ENCODE measurements at regions not wholly inside any gene's neighbourhood (a gene's known extent, or its start where the extent isn't known, plus 50 kb on each side); places are given as distances from the start of the nearest gene placed in this dataset.

- Mint-ChIP-seq H3K27me3 (no peaks in the 10 kb centered on the region), H3K9me3 (no peaks in the 10 kb centered on the region), H3K4me1 (no peaks in the 10 kb centered on the region), H3K4me3 (no peak overlapping the region), H3K36me3 (ENCODE audit: insufficient read depth) (no peaks in the 10 kb centered on the region), H3K27ac (ENCODE audit: low read depth) (no peak overlapping the region)
- DNase-seq (ENCODE audit: low spot score in 2 of 2) (no peak), ATAC-seq (replicated peaks; ENCODE audit: extremely low read depth, poor library complexity, severe bottlenecking) (no peak)
Observed at GRCh38 chr12:124726596-124727263, 136.9 kb downstream of the SCARB1 start.

- no peaks in the 10 kb centered on the region for H3K27me3 Mint-ChIP-seq
- no peaks in the 10 kb centered on the region for H3K36me3 Mint-ChIP-seq (ENCODE audit: insufficient read depth)
- DNase-seq (ENCODE audit: low spot score in 2 of 2) (no peak), ATAC-seq (replicated peaks; ENCODE audit: extremely low read depth, poor library complexity, severe bottlenecking) (no peak)
- H3K4me3 Mint-ChIP-seq = no peak overlapping the region
- peaks cover 5% of the 10 kb centered on the region for H3K4me1 Mint-ChIP-seq
- H3K27ac Mint-ChIP-seq (ENCODE audit: low read depth) = no peak overlapping the region
- no peaks in the 10 kb centered on the region for H3K9me3 Mint-ChIP-seq
Observed at GRCh38 chr12:124725597-124726237, 137.9 kb downstream of the SCARB1 start.

DNA sequence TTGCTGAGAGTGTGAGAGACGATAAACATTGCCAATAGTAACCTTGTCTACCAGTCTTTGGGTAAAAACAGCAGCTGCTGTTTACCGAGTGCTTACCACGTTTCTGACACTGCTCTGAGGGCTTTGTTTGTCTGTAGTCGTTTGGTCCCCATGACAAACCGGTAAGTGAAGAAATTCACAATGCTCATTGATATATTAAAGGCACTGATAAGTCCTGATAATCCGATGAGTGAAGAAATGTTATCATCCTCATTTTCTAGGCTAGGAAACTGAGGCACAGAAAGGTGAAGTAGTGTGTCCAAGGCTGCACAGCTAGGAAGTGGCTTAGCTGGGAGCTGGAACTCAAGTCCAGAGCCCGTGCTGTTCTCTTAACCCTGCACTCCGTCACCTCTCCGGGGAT is 138.6 kb downstream of the SCARB1 start:
- H3K4me3 Mint-ChIP-seq = no peak overlapping the region
- no peak for DNase-seq (ENCODE audit: low spot score in 2 of 2)
- H3K27me3 Mint-ChIP-seq = no peaks in the 10 kb centered on the region
- H3K27ac Mint-ChIP-seq (ENCODE audit: low read depth) = no peak overlapping the region
- H3K9me3 Mint-ChIP-seq = no peaks in the 10 kb centered on the region
- H3K4me1 Mint-ChIP-seq = peaks cover 8% of the 10 kb centered on the region
- ATAC-seq (replicated peaks; ENCODE audit: extremely low read depth, poor library complexity, severe bottlenecking) = no peak
- H3K36me3 Mint-ChIP-seq (ENCODE audit: insufficient read depth) = no peaks in the 10 kb centered on the region

GRCh38 chr12:124722878-124723277 is 140.8 kb downstream of the SCARB1 start:
- ATAC-seq (replicated peaks; ENCODE audit: extremely low read depth, poor library complexity, severe bottlenecking) = no peak
- Mint-ChIP-seq H3K27ac (ENCODE audit: low read depth) (no peak overlapping the region), H3K4me3 (no peak overlapping the region), H3K4me1 (peaks cover 8% of the 10 kb centered on the region), H3K9me3 (no peaks in the 10 kb centered on the region), H3K36me3 (ENCODE audit: insufficient read depth) (no peaks in the 10 kb centered on the region), H3K27me3 (no peaks in the 10 kb centered on the region)
- no peak for DNase-seq (ENCODE audit: low spot score in 2 of 2)

DNA sequence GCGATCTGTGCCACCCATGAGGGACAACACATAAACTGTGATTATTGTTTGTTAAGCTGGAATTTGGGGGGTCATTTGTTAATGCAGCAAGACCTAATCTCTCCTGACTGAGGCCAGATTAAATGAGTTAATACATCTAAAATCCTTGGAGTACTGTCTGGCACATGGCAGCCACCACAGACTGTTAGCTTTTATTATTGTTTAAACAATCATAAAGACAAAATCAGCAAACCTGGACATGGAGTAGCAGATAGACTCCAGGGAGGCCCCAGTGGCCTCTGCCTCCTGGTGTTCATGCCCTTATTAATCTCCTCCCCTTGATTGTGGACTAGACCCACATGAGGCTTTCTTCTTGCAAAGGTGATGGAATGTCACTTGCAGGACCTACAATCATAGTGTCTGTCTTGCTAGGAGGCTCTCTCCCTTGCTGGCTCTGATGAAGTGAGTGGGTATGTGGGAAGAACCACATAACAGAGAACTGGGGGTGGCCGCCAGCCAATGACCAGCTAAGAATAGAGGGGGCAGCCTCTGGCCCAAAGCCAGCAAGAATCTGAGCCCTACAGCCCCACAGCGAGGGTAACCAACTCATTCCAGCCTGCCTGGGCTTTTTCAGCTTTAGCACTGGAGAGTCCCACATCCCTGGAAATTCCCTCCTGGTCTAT is 142.0 kb downstream of the SCARB1 start:
- no peaks in the 10 kb centered on the region for H3K36me3 Mint-ChIP-seq (ENCODE audit: insufficient read depth)
- no peaks in the 10 kb centered on the region for H3K9me3 Mint-ChIP-seq
- no peak overlapping the region for H3K4me3 Mint-ChIP-seq
- DNase-seq (ENCODE audit: low spot score in 2 of 2) (no peak), ATAC-seq (replicated peaks; ENCODE audit: extremely low read depth, poor library complexity, severe bottlenecking) (no peak)
- H3K27me3 Mint-ChIP-seq = no peaks in the 10 kb centered on the region
- H3K4me1 Mint-ChIP-seq = peaks cover 8% of the 10 kb centered on the region
- no peak overlapping the region for H3K27ac Mint-ChIP-seq (ENCODE audit: low read depth)

- no peak for DNase-seq (ENCODE audit: low spot score in 2 of 2)
- Mint-ChIP-seq H3K27me3 (no peaks in the 10 kb centered on the region), H3K27ac (ENCODE audit: low read depth) (no peak overlapping the region), H3K36me3 (ENCODE audit: insufficient read depth) (no peaks in the 10 kb centered on the region), H3K9me3 (no peaks in the 10 kb centered on the region), H3K4me3 (no peak overlapping the region), H3K4me1 (peaks cover 8% of the 10 kb centered on the region)
- no peak for ATAC-seq (replicated peaks; ENCODE audit: extremely low read depth, poor library complexity, severe bottlenecking)
Observed at GRCh38 chr12:124720681-124721500, 142.8 kb downstream of the SCARB1 start.

GRCh38 chr12:124720004-124720680 is 143.5 kb downstream of the SCARB1 start:
- H3K27me3 Mint-ChIP-seq = no peaks in the 10 kb centered on the region
- DNase-seq (ENCODE audit: low spot score in 2 of 2) (no peak), ATAC-seq (replicated peaks; ENCODE audit: extremely low read depth, poor library complexity, severe bottlenecking) (no peak)
- no peak overlapping the region for H3K4me3 Mint-ChIP-seq
- peaks cover 9% of the 10 kb centered on the region for H3K4me1 Mint-ChIP-seq
- H3K36me3 Mint-ChIP-seq (ENCODE audit: insufficient read depth) = no peaks in the 10 kb centered on the region
- no peaks in the 10 kb centered on the region for H3K9me3 Mint-ChIP-seq
- H3K27ac Mint-ChIP-seq (ENCODE audit: low read depth) = no peak overlapping the region

- no peak overlapping the region for H3K4me3 Mint-ChIP-seq
- H3K27ac Mint-ChIP-seq (ENCODE audit: low read depth) = no peak overlapping the region
- no peaks in the 10 kb centered on the region for H3K9me3 Mint-ChIP-seq
- ATAC-seq (replicated peaks; ENCODE audit: extremely low read depth, poor library complexity, severe bottlenecking) = no peak
- DNase-seq (ENCODE audit: low spot score in 2 of 2) = no peak
- no peaks in the 10 kb centered on the region for H3K27me3 Mint-ChIP-seq
- H3K36me3 Mint-ChIP-seq (ENCODE audit: insufficient read depth) = no peaks in the 10 kb centered on the region
- peaks cover 18% of the 10 kb centered on the region for H3K4me1 Mint-ChIP-seq
Observed at GRCh38 chr12:124719231-124719630, 144.4 kb downstream of the SCARB1 start.

DNA sequence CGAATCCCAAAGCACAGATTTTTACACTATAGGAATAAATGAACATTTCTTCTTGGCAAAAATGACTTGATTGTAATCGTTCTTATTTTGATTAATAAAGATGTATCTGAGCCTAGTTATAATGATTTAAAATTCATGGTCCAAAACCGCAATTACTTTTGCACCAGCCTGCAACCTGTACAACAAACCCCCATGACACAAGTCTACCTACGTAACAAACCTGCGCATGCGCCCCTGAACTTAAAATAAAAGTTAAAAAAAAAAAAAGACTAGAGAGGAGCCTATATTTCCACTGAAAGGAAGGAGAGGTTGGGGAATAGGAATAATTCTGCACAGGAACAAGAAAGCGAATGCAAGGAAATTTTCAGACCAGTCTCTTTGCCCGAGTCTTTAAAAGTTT is 145.2 kb downstream of the SCARB1 start:
- ATAC-seq (replicated peaks; ENCODE audit: extremely low read depth, poor library complexity, severe bottlenecking) (no peak), DNase-seq (ENCODE audit: low spot score in 2 of 2) (no peak)
- H3K36me3 Mint-ChIP-seq (ENCODE audit: insufficient read depth) = no peaks in the 10 kb centered on the region
- no peaks in the 10 kb centered on the region for H3K9me3 Mint-ChIP-seq
- peaks cover 24% of the 10 kb centered on the region for H3K4me1 Mint-ChIP-seq
- no peak overlapping the region for H3K27ac Mint-ChIP-seq (ENCODE audit: low read depth)
- no peak overlapping the region for H3K4me3 Mint-ChIP-seq
- H3K27me3 Mint-ChIP-seq = no peaks in the 10 kb centered on the region

DNA sequence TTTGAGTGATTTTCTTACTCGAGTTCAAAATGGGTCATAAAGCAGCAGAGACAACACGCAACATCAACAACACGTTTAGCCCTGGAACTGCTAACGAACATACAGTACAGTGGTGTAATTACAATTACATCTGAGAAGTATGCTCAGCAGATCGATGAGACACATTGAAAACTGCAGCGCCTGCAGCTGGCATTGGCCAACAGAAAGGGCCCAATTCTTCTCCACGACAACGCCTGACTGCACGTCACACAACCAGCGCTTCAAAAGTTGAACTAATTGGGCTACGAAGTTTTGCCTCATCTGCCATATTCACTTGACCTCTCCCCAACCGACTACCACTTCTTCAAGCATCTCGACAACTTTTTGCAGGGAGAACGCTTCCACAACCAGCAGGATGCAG is 145.6 kb downstream of the SCARB1 start:
- H3K4me3 Mint-ChIP-seq = no peak overlapping the region
- H3K9me3 Mint-ChIP-seq = no peaks in the 10 kb centered on the region
- H3K27me3 Mint-ChIP-seq = no peaks in the 10 kb centered on the region
- peaks cover 28% of the 10 kb centered on the region for H3K4me1 Mint-ChIP-seq
- ATAC-seq (replicated peaks; ENCODE audit: extremely low read depth, poor library complexity, severe bottlenecking) (no peak), DNase-seq (ENCODE audit: low spot score in 2 of 2) (no peak)
- no peaks in the 10 kb centered on the region for H3K36me3 Mint-ChIP-seq (ENCODE audit: insufficient read depth)
- H3K27ac Mint-ChIP-seq (ENCODE audit: low read depth) = no peak overlapping the region

GRCh38 chr12:124717318-124717717 is 146.3 kb downstream of the SCARB1 start:
- ATAC-seq (replicated peaks; ENCODE audit: extremely low read depth, poor library complexity, severe bottlenecking) (no peak), DNase-seq (ENCODE audit: low spot score in 2 of 2) (no peak)
- H3K36me3 Mint-ChIP-seq (ENCODE audit: insufficient read depth) = no peaks in the 10 kb centered on the region
- H3K4me1 Mint-ChIP-seq = peaks cover 31% of the 10 kb centered on the region
- no peak overlapping the region for H3K4me3 Mint-ChIP-seq
- H3K27ac Mint-ChIP-seq (ENCODE audit: low read depth) = no peak overlapping the region
- H3K27me3 Mint-ChIP-seq = no peaks in the 10 kb centered on the region
- H3K9me3 Mint-ChIP-seq = no peaks in the 10 kb centered on the region
